Activated naive CD4-positive, alpha-beta T cell treated with Interleukin-2 at 50 U/mL for 16 hours (primary cell): ENCODE measurements at regions not wholly inside any gene's neighbourhood (a gene's known extent, or its start where the extent isn't known, plus 50 kb on each side); places are given as distances from the start of the nearest gene placed in this dataset.

Experiments used
- DNase-seq: peaks from one replicate; pipeline ENCODE4 v3.0.0-alpha.2; 2020

DNA sequence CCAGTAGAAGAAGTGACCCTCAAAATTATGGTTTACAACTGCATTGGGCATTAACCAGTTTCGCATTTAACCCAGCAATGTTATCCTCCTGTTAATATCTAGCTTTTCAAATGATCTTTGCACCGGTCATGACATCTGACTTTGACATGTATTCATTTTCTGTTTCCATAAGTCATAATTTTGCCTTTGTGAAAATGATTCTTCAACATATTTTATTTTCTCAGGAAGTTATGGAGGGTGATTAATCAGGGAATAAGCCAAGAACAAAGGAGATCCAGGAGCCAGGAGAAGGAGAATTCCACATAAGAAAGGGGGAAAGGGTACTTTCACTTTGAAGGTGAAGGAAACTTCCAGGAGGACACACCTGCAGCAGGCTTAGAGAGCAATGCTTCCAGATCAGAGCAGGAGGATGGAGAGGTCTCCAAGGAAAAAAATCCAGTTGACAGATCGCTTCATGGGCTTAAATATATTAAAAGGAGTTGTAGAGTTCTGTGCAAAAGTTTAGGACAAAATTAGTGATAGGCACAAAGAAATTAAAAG, 92.1 kb upstream of the FAM3C start:
- no peak for DNase-seq

DNA sequence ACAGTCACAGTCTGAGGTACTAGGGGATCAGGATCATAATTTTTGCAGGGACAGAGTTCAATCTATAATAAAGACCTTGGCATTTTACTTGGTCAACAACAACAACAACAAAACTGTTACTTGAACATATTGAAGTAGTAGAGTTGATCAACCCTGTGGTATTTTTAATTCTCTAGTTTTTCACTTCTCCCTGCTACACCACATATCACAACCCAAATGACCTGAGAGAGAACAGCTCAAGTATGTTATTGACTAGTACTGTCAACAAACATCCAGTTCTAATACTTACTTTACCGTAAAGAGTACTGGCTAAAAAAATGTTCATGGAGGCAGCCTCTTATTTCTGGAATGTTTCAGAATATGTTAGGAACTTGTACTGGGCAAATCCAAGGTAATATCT, 90.5 kb upstream of the FAM3C start:
- DNase-seq = no peak

DNA sequence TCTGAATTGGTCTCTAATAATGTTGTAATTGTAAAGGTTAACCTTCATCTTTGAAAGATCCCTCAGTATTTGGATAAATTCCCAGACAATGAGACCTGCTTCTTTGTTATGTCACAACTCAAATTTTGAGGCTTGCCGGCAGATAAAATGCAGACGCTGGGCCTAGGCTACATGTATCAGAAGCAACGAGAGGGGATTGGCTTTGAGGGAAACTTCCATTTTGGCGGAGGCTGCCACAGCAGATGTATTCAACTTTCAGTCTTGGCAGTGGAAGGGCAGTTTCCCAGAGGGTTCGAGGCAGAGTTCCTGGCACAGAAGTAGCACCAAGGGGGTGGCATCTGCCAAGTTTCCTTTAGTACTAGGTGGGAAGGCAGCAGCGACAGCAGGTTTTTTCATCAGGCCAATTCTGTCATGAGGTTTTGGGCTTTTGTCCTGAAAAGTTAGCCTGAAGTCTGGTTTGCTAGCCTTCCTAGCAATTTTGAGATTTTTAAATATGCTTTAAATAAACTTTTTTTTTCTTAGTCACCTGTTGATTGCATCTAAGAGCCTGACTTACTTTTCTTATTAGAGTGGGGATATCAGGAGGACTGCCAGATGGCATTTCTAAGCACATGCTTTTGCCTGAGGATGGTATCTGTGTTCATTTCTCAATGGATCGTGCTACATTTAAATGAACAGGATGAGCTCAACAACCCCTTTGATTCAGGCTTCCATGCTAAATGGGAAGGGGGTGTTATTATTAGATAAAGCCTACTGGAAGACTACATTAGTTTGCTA, 89.5 kb upstream of the FAM3C start:
- DNase-seq = no peak

DNA sequence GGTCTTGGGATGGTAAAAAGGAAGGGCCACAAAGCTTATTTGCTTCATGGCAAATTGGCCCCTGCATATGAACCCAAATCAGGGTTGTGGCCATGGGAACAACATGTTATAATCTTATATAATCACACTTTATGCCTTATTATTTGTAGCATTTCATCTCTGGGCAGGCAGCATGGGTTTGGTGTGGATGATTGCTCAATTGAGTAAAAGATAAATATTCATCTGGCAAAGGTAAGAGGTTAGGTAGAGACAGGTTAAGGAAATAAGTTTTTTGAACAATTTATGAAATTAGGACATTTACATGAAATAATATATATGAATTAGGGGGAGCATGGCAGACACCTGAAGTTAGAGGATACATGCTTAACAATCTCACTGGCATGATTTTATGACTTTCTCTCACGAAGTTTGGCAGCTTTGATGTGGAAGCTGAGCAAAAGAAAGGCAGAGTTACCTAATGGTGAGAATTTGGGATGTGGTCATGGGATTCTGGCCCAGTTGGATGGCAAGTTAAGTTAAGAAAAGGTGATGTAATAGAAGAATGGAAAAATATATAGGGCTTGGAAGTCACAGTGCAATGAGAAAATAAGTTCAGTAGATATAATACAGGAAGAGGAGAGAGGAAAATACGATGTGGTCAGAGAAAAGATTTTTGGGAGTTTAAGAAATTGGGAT, 88.1 kb upstream of the FAM3C start:
- DNase-seq = no peak

DNA sequence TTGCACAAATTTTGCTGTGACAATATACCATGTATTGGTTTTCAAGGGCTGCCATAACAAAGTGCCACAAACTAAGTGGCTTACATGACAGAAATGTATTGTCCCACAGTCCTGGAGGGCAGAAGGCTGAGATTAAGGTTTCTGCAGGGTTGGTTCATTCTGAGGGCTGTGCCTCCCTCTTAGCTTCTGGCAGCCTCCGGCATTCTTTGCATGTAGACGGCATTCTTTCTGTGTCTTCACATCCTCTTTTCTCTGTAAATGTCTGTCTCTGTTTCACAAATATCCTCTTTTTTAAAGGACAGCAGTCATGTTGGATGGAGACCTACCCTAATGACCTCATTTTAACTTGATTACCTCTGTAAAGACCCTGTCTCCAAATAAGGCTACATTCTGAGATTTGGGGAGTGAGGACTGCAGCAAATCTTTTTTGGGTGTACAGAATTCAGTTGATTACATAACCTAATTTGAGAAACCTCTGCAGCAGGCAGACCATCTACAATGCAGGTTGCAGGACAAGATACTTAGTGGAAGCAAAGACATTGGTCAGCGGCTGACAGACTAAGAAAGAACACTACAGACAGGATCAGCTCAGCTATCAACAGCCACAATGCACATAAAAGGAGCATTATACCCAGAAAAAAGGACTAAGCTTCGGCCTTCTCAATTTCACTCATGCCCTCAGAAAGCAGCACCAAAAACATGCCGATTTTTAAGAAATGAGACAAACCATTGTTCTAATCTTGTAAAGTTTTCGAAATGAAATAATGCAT, 84.6 kb upstream of the FAM3C start:
- no peak for DNase-seq

DNA sequence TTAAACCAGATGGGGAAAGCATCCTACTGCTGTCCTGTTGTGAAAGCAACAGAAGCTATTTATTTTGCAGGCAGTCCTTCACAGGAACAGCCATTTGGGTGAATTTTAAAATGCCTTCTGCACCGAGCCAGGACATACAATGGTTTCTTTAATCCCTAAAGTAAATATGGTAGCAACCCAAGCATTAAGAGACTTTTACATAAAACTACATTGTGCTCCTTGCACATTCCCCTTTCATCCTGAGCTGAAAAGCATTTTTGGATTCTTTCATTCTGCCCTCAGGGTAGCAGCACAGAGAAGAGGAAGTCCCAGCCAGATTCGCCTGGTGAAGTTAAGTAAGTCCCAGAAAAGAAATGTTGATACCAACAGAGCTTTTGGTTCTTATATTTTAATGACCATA, 84.0 kb upstream of the FAM3C start:
- no peak for DNase-seq

DNA sequence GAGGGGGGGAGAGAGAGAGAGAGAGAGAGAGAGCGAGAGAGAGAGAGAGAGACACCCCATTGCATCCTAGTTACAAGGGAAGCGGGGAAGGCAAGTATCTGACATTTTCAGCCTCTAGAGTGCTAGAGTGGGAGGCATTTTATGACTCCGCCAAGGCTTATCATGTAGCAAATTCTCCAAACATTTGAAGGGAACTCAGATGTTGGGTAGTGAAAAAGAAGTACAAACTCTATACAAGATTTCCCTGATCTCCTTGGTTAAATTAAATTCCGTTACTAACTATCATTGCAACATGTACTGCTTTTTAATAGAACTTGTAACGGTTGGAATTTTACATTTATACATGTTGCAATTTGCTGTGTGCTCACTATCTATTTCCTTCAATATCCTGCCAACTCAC, 83.4 kb upstream of the FAM3C start:
- DNase-seq = no peak

DNA sequence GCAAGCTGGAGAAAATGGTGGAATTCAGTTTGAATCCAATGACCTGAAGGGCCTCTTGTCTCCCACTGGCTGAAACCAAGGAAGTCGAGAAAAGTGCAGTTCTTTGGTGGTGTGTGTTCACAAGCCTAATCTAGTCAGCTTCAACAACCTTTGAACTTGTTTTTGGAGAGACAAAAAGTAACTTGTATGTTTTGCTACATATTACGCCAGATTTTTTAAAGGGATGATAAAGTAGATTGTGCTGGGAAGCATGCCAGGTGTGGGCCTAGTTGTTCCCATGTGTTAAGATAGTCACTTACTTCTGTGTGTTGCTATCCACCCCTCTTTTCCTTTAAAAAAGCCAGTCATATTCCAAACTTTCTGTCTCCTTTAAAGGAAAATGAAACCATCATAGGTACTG, 79.7 kb upstream of the FAM3C start:
- DNase-seq = no peak

DNA sequence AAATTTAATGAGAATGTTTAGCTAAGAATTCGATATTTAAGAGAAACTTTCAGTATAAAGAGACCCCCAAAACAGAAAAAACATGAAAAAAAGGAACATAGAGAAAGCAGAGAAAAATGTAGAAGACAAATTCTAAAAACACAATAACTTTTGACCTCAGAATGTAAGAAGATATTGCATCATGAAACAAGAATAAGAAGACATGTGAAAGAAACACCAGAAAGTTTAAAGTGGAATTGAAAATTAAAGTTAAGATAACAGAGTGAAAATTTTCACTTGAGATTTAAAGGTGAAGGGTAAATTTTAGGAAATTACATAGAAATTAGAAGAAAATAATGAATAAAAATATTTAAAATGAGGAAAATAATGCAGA, 78.2 kb upstream of the FAM3C start:
- no peak for DNase-seq

DNA sequence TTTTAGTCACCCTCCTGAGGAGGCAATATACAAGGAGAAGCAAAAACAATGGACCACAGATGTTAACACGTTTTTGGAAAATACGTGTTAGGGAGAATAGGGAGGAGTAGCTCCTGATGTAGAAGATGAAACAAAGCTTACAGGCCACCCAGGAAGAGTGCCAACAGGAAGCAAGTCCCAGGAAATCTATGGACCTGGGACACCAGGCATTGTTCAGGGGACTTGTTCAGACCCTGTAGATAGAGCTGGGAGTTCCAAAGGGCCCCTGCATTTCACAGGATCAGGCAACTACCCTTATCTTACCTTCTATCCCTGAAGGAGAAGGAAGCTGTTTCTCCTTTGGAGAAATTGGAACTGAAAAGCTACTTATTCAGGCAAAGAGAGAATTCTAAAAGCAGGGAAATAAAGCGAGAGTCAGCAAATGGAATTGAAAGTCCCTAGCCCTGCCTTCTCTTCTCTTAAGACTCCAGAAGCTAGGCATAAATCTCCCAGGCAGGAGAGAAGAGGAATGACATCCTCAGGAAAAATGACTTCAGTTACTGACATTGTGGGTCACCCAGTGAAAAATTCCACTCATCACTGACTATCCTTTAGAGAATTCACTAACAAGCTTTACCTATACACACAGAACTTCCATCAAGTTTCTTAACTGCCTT, 77.7 kb upstream of the FAM3C start:
- no peak for DNase-seq

DNA sequence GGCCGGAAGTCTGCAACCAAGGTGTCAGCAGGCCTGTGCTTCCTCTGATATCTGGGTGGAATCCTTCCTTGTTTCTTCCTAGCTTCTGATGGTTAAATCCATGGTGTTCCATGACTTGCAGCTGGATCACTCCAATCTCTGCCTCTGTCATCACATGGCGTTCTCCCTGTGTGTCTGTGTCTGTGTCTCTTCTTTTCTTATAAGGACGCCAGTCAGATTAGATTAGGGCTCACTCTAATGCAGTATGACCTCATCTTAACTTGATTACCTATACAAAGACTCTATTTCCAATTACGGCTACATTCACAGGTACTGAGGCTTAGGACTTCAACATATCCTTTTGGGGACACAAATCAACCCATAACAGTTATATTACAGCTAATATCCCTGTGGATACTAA, 70.3 kb upstream of the FAM3C start:
- no peak for DNase-seq

DNA sequence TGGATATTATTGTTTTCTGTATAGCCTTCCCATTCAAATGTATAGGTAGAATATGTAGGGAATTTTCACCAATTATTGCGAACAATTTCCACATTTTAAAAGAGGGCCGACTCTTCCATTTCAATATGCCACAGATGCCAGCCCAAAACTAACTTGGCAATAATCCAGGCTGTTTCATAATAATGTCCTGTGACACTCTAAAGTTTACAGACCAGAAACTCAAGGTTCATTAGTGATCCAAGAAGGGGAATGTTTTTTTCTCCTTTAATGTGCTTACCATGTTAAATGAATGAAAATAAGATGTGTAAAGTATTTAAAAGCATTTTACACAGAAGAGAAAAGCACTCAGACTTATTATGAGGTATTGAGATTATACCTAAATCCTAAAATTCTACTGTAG, 63.0 kb upstream of the FAM3C start:
- no peak for DNase-seq

DNA sequence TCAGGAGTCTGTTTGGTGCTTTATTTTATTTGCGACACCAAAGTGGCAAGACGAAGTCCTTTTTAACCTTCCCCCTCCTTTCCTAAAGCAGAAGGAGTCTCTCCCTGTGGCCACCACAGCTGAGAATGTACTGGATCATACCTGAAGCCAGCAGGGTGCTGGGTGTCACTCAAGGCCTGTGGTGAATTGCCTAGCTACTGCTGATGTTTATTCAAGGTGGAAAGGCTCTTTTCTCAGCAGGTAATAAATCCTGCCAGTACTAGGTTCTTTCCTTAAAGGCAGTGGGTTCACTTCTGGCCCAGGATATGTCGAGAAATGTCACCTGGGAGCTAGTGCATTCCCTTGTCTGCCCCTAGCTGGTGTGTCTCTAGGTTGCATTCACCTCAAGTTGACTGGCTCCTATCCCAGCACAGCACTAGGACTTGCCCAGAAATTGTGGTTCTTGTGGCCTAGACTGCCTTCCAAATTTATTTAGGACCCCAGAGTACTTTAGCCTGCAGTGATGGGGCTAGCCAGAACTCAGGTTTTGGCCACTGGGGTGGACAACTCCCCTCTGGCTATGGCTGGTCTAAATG, 60.8 kb upstream of the FAM3C start:
- no peak for DNase-seq

DNA sequence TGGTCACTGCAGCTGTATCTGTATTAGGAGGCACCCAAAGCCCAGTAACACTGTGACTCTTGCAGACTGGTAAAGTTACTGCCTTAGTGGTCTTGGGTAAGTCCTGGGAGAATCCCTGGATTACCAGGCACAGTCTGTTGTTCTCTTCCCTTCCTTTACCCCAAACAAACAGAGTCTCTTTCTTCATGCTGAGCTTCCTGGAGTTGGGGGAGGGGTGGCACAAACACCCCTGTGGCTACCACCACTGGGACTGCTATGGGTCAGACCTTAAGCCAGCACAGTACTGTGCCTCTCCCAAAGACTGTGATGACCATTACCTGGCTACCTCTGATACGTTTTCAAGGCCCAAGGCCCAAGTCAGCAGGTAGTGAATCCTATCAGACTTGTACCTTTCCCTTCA, 59.9 kb upstream of the FAM3C start:
- no peak for DNase-seq

DNA sequence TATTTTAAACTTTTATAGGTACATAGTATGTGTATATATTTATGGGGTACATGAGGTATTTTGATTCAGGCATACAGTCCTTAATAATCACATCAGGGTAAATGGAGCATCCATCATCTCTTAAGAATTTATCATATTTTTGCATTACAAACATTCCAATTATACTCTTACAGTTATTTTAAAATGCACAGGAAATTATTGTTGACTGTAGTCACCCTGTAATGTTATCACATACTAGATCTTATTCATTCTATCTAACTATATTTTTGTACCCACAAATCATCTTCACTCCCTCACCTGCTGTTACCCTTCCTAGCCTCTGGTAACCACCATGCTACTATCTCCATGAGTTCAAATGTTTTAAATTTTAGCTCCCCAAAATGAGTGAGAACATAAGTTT, 56.3 kb upstream of the FAM3C start:
- DNase-seq = no peak

DNA sequence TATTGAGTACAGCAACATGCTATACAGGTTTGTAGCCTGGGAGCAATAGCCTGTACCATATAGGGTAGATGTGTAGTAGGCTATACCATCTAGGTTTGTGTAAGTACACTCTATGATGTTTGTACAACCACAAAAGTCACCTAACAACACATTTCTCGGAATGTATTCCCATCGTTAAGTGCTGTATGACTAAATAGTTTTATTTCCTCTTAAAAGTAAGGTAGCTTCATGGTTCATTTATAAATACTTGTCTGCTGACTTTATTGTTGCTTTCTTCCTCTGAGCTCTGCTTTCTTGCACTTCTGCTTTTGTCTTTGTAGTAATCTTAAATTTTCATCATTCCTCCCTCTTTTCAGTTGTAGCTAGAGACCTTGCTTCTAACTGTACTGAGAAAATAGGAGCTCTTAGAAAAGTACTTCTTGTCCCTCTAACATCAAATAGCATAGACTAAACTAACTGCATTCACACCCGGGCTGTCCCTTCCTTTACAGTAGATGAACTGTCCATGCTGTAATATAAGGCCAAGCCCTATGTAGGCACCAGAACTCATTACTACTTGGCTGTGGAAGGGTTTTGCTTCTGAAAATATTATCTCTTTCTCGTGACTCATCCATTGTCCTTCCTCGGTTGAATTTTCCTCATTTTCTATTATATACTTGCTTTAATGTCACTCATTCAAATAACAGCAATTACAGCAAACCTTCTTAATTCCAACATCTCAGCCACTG, 55.4 kb upstream of the FAM3C start:
- DNase-seq = no peak

DNA sequence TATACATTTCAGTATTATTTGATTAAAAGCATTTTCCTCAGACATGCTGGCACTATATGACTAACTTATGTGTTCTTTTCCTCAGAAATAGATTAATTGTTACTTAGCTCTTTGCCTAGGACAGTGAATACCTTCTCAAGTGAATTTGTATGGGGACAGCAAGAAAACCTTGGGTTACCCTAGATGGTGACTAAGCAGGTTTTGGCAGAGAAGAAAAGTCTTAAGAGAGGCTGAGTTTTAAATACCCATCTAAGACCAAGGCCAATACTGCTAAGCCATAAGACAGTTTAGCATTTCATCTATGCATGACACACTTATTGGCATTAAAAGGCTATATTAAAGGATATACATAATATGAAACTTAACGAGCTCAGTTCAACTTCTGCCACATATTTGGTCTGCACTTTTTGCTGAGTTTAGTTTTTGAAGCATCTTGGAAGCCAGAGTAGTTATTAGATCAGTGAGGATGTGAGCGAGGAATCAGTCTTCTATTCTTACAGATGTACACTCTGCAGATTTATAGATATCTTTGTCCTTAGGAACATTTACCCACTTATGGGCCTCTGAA, 54.6 kb upstream of the FAM3C start:
- DNase-seq = no peak

DNA sequence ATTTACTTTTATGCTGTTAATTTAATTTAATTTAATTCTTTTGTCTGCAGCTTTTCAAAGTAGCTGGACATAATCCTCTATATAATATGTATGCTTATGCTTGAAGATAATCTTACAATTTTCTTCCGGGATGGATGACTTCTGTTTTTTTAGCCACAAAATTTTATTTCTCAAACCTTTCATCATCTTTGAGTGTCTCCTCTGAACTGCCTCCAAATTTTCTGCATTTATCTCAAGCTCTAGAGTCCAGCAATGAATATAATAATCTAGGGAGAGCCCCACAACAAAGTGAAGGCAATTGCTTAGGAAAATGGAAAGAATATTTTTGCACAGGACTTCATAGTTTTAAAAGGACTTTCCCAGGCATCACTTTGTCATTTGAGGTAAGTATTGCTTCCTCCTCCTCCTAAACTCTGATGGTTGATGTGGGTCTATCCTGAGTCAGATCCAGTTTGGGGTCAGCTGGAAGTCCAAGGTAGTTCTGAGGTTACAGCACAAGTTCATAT, 53.7 kb upstream of the FAM3C start:
- DNase-seq = no peak

DNA sequence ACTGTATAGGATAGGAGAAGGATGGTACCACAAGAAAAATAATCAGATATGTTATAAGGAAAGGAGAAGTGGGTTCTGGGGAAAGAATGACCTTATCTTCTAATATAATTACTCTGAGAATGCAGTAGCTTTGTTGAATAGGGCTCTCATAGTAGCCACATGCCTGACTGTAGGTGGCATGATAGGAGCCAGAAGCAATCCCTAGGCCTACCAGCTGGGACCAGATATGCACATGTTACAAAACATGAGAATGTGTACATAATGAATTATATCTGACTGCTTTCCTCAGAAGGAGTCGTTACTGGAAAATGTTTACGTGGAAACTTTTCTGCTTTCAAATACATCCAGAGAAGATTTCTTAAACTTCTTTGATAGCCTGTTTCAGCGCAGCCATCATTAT, 53.2 kb upstream of the FAM3C start:
- DNase-seq = no peak

DNA sequence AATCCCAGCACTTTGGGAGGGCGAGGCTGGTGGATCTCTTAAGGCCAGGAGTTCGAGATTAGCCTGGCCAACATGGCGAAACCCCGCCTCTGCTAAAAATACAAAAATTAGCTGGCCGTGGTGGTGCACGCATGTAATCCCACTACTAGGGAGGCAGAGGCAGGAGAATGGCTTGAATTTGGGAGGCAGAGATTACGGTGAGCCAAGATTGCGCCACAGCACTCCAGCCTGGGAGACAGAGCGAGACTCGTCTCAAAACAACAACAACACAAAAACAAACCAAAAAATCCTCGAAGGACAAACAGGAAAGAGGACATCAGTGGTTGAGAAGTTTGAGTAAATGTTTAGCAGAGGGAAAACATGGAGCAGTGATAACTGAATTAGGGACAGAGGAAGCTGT, 52.3 kb upstream of the FAM3C start:
- no peak for DNase-seq

DNA sequence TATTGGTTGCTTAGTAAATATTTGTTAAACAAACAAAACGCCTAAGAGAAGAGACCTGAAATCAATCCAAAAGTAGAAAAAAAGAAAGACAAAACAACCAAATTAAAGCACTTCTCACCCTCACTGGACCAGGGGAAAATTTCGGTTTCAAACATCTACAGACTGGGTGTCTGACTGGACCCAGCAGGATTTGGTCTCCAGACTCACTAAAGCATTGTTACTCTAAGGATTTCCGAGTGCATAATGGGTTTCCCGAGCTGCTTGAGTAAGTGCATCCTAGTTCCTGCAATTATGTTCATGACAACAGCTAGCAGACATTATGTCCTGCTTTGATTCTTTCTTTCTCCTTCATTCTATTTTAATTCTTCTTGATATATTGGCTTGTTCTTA, 51.8 kb upstream of the FAM3C start:
- no peak for DNase-seq
